HG03439 (cell line): ENCODE measurements at regions not wholly inside any gene's neighbourhood (a gene's known extent, or its start where the extent isn't known, plus 50 kb on each side); places are given as distances from the start of the nearest gene placed in this dataset.
A peak's percentile ranks its signal among the peaks of the same experiment; 100 is the strongest.

ENCODE experiments used
- ATAC-seq: cut with Tn5 transposase; IDR thresholded peaks from one replicate; pipeline ENCODE4 v1.9.1; 2021; ENCODE audit warnings: mild to moderate bottlenecking, moderate library complexity; ENCODE audit not compliant: unreplicated experiment

- ATAC-seq: no peak
Observed at GRCh38 chr1:235925016-235925415, 58.3 kb upstream of the LYST start.

DNA sequence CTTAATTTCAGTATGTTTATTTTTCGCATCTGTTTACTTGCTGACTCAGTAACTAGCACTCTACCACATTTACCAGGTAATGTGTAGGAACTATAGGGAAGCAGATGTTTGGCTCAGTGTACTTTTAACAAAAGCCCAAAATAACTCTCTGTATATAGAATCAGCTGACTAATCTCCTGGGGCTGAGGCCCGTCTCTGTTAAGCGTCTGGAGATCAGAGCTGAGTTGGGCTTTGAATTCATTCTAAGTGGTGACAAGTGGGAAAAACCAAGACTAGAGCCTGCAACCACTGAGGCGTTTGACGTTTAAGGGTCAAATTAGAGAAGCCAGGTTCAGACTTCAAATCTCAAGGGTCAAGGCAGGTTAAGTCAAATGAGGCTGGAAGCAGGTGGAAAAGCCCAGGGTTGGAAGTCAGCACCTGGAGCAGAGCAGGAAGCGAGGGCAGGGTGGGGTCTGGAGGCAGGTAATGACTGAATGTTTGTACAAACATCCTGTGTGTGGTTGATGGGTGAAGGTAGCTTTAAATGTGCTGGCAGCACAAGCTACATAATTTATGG, 56.8 kb upstream of the LYST start:
- no peak for ATAC-seq

- ATAC-seq: no peak
Observed at GRCh38 chr1:235920596-235921375, 54.1 kb upstream of the LYST start.

DNA sequence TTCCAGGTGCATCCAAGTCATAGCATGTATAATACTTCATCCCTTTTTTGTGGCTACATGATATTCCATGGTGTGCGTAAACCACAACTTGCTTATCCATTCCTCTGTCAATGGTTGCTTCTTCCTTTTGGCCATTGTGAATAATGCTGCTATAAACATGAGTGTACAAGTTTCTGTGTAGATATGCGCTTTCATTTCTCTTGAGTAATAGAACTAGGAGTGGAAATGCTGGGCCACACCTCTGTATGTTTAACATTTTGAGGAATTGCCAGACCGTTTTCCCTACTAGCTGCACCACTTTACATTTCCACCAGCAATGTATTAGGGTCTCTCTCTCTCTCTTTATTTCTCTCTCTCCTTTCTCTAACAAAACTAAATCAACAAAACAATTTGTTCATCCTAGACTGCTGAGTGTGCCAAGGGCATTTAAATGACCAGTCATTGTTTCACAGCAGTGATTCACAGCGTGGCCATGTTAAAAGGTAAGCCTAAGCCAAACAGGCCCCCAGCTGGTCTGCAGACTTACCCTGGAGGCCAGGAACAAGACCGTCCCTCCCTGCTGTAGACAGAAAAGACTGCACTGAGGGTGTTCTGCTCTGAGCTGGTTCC, 53.2 kb upstream of the LYST start:
- ATAC-seq: no peak

DNA sequence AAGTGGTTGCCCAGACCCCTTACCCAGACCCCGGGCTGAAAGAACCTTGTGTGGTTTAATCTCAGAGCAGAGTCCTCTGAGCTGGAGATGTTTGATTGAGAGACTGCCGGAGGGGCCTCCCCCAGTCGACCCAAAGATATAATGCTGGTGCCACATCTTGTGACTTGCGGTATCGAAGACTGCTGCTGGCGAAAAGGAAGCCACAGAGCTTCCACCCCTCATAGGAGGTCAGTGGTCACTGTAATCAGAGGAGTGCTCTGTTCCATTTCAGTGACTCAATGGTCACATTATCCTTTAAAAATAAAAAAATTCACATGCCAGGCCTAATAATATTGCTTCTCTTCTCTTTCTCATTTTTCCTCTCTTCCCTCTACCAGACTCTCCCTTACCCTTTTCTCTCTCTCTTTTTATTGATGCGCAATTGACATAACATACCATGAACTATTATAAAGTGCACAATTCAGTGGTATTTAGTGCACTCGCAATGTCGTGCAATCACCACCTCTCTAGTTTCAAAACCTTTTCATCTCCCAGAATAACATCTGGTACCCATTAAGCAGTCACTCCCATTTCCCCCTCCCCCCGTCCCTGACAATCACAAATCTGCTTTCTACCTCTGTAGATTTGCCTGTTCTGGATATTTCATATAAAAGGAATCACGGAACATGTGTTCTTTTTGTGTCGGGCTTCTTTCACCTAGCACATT, 52.6 kb upstream of the LYST start:
- ATAC-seq: no peak

DNA sequence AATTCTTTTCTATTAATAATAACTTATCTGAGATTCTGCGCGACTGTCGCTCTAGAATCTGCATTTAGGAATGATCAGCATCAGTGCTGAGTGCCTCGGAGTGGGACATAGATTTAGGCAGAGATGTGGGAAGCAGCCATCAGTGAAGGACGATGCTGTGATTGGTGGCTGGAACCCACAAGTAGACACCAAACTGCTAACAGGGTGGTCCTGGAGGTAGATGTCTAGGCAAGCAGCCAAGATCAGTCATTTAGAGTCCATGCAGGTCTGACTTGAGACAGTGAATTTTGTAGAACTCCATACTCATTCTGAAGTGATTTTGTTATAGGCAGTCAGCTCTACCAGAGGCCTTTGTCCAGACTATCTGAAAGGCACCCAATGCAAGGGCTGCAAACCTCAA, 51.8 kb upstream of the LYST start:
- ATAC-seq: no peak

DNA sequence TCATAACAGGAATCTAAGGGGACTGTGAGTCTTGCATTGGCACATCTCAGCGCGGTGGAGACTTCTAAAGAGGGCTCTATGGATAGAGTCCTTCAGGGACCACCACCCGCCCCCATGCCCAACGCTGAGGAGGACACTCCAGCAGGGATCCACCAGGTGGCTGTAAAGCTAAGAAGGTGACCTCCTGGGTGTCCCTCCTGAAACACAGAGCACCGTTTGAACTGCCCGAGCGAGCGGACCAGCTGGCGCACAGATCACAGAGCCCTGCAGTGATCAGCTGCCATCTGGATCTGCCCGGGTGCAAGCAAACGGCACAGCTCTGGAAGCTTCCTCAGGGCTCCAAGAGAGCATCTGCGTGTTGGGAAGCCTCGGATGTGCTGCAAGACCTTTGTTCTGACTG, 51.3 kb upstream of the LYST start:
- no peak for ATAC-seq

DNA sequence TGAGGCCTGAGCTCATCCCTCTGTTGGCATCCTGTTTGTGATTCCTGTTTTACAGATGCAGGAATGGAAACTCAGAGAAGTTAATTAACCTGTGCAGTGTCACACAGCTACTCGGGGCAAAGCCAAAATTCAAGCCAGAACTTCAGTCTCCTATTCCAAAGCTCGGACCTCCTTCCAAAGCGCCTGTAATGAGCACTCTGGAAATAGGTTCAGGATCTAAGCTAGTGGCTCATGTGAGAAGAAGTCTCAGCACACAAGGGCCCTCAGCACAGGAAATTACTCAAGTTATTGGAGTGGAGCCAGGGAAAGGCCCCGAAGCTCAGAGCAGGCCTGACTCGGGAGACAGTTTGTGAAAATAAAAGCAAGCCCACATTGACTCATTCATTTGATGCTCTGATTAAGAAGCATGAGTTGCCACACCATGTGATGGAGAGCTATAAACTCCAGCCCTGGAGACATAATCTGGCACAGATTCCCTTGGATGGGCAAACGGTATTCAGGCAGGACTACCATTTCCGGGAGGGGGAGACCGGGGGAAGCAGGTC, 50.6 kb upstream of the LYST start:
- ATAC-seq: peak; percentile 73
